ENCODE measurements at regions not wholly inside any gene's neighbourhood (a gene's known extent, or its start where the extent isn't known, plus 50 kb on each side); places are given as distances from the start of the nearest gene placed in this dataset.
A peak's percentile ranks its signal among the peaks of the same experiment; 100 is the strongest.

GRCh38 chrX:20463296-20464075 is 196.8 kb upstream of the RPS6KA3 start:
- DNase-seq, result no peak

GRCh38 chrX:20461576-20461975 is 194.9 kb upstream of the RPS6KA3 start:
- DNase-seq, result no peak

GRCh38 chrX:20461002-20461401 is 194.3 kb upstream of the RPS6KA3 start:
- DNase-seq, result no peak

GRCh38 chrX:20459410-20460350 is 193.0 kb upstream of the RPS6KA3 start:
- DNase-seq, result peak; percentile 22

GRCh38 chrX:20456971-20457370 is 190.3 kb upstream of the RPS6KA3 start:
- no peak for DNase-seq

- DNase-seq, result no peak
Measured at GRCh38 chrX:20455001-20455400, 188.3 kb upstream of the RPS6KA3 start.

- DNase-seq, result peak; percentile 13
Measured at GRCh38 chrX:20454117-20454516, 187.4 kb upstream of the RPS6KA3 start.

GRCh38 chrX:20452487-20452886 is 185.8 kb upstream of the RPS6KA3 start:
- peak; percentile 48 for DNase-seq

- DNase-seq, result no peak
Measured at GRCh38 chrX:20451929-20452328, 185.2 kb upstream of the RPS6KA3 start.

- no peak for DNase-seq
Measured at GRCh38 chrX:20445109-20445508, 178.4 kb upstream of the RPS6KA3 start.

- peak; percentile 85 for DNase-seq
Measured at GRCh38 chrX:20442597-20442996, 175.9 kb upstream of the RPS6KA3 start.

GRCh38 chrX:20441123-20441522 is 174.4 kb upstream of the RPS6KA3 start:
- DNase-seq, result no peak

GRCh38 chrX:20438871-20439526 is 172.3 kb upstream of the RPS6KA3 start:
- DNase-seq, result no peak

- peak; percentile 21 for DNase-seq
Measured at GRCh38 chrX:20437683-20438082, 171.0 kb upstream of the RPS6KA3 start.

GRCh38 chrX:20435913-20436312 is 169.2 kb upstream of the RPS6KA3 start:
- DNase-seq, result no peak

GRCh38 chrX:20434986-20435385 is 168.3 kb upstream of the RPS6KA3 start:
- no peak for DNase-seq

- DNase-seq, result no peak
Measured at GRCh38 chrX:20433388-20433775, 166.7 kb upstream of the RPS6KA3 start.

GRCh38 chrX:20432746-20433387 is 166.2 kb upstream of the RPS6KA3 start:
- no peak for DNase-seq

GRCh38 chrX:20432048-20432447 is 165.3 kb upstream of the RPS6KA3 start:
- DNase-seq, result no peak

GRCh38 chrX:20431486-20431885 is 164.8 kb upstream of the RPS6KA3 start:
- DNase-seq, result no peak

GRCh38 chrX:20427173-20427770 is 160.6 kb upstream of the RPS6KA3 start:
- DNase-seq, result no peak

- no peak for DNase-seq
Measured at GRCh38 chrX:20421697-20422096, 155.0 kb upstream of the RPS6KA3 start.
